H1 (cell line): ENCODE measurements at regions not wholly inside any gene's neighbourhood (a gene's known extent, or its start where the extent isn't known, plus 50 kb on each side); places are given as distances from the start of the nearest gene placed in this dataset.

Experiments
- BACH1 ChIP-seq: IDR thresholded peaks from 2 replicates; pipeline ENCODE4 v1.6.1; 2012; ENCODE audit warnings: low read length, improper control_type of control experiment
- GTF2F1 ChIP-seq: IDR thresholded peaks from 2 replicates; pipeline ENCODE4 v1.6.1; 2012; ENCODE audit warnings: low read depth, low read length, improper control_type of control experiment, borderline replicate concordance
- KDM4A ChIP-seq: IDR thresholded peaks from one replicate; pipeline ENCODE4 v1.7.1; 2012; ENCODE audit warnings: low read depth, mild to moderate bottlenecking, moderate library complexity, low read length, inconsistent platforms; ENCODE audit not compliant: severe bottlenecking
- KDM5A ChIP-seq: fragments of 200-600 bp; IDR thresholded peaks from 2 replicates; pipeline ENCODE4 v1.7.1; 2012; ENCODE audit warnings: mild to moderate bottlenecking, low read length, inconsistent platforms, mixed read lengths
- NANOG ChIP-seq: IDR thresholded peaks from 2 replicates; pipeline ENCODE4 v1.6.1; 2011; ENCODE audit warnings: low read length, low read depth, mild to moderate bottlenecking, inconsistent platforms; ENCODE audit not compliant: insufficient read depth, poor library complexity, severe bottlenecking
- PHF8 ChIP-seq: fragments of 200-600 bp; sonication (generic); conservative IDR thresholded peaks from 2 replicates; pipeline ENCODE4 v1.7.1; 2012; ENCODE audit warnings: low read depth, mild to moderate bottlenecking, inconsistent platforms, low read length, moderate library complexity
- POLR2AphosphoS5 ChIP-seq: IDR thresholded peaks from 2 replicates; pipeline ENCODE4 v1.6.1; 2011; ENCODE audit warnings: low read depth, low read length
- SUZ12 ChIP-seq: fragments of 200-600 bp; sonication (generic); IDR thresholded peaks from 2 replicates; pipeline ENCODE4 v1.6.1; 2012; ENCODE audit warnings: mild to moderate bottlenecking, inconsistent platforms, low read length, moderate library complexity, mixed read lengths
- TEAD4 ChIP-seq: IDR thresholded peaks from 2 replicates; pipeline ENCODE4 v1.6.1; 2012; ENCODE audit warnings: low read depth, low read length, inconsistent platforms, mixed read lengths
- YY1 ChIP-seq: IDR thresholded peaks from 2 replicates; pipeline ENCODE4 v1.6.1; 2011; ENCODE audit warnings: low read depth, mild to moderate bottlenecking, low read length
- TF ChIP-seq, protein P1 (sequence below): fragments of 300-600 bp; sonication (generic); IDR thresholded peaks from 2 replicates; pipeline ENCODE4 v1.7.1; 2012; ENCODE audit warnings: low read length, moderate library complexity, mild to moderate bottlenecking, inconsistent platforms; ENCODE audit not compliant: insufficient replicate concordance
- TF ChIP-seq, protein P2 (sequence below): IDR thresholded peaks from 2 replicates; pipeline ENCODE4 v1.6.1; 2011; ENCODE audit warnings: low read length, improper control_type of control experiment

- TF ChIP-seq, protein P1, sequence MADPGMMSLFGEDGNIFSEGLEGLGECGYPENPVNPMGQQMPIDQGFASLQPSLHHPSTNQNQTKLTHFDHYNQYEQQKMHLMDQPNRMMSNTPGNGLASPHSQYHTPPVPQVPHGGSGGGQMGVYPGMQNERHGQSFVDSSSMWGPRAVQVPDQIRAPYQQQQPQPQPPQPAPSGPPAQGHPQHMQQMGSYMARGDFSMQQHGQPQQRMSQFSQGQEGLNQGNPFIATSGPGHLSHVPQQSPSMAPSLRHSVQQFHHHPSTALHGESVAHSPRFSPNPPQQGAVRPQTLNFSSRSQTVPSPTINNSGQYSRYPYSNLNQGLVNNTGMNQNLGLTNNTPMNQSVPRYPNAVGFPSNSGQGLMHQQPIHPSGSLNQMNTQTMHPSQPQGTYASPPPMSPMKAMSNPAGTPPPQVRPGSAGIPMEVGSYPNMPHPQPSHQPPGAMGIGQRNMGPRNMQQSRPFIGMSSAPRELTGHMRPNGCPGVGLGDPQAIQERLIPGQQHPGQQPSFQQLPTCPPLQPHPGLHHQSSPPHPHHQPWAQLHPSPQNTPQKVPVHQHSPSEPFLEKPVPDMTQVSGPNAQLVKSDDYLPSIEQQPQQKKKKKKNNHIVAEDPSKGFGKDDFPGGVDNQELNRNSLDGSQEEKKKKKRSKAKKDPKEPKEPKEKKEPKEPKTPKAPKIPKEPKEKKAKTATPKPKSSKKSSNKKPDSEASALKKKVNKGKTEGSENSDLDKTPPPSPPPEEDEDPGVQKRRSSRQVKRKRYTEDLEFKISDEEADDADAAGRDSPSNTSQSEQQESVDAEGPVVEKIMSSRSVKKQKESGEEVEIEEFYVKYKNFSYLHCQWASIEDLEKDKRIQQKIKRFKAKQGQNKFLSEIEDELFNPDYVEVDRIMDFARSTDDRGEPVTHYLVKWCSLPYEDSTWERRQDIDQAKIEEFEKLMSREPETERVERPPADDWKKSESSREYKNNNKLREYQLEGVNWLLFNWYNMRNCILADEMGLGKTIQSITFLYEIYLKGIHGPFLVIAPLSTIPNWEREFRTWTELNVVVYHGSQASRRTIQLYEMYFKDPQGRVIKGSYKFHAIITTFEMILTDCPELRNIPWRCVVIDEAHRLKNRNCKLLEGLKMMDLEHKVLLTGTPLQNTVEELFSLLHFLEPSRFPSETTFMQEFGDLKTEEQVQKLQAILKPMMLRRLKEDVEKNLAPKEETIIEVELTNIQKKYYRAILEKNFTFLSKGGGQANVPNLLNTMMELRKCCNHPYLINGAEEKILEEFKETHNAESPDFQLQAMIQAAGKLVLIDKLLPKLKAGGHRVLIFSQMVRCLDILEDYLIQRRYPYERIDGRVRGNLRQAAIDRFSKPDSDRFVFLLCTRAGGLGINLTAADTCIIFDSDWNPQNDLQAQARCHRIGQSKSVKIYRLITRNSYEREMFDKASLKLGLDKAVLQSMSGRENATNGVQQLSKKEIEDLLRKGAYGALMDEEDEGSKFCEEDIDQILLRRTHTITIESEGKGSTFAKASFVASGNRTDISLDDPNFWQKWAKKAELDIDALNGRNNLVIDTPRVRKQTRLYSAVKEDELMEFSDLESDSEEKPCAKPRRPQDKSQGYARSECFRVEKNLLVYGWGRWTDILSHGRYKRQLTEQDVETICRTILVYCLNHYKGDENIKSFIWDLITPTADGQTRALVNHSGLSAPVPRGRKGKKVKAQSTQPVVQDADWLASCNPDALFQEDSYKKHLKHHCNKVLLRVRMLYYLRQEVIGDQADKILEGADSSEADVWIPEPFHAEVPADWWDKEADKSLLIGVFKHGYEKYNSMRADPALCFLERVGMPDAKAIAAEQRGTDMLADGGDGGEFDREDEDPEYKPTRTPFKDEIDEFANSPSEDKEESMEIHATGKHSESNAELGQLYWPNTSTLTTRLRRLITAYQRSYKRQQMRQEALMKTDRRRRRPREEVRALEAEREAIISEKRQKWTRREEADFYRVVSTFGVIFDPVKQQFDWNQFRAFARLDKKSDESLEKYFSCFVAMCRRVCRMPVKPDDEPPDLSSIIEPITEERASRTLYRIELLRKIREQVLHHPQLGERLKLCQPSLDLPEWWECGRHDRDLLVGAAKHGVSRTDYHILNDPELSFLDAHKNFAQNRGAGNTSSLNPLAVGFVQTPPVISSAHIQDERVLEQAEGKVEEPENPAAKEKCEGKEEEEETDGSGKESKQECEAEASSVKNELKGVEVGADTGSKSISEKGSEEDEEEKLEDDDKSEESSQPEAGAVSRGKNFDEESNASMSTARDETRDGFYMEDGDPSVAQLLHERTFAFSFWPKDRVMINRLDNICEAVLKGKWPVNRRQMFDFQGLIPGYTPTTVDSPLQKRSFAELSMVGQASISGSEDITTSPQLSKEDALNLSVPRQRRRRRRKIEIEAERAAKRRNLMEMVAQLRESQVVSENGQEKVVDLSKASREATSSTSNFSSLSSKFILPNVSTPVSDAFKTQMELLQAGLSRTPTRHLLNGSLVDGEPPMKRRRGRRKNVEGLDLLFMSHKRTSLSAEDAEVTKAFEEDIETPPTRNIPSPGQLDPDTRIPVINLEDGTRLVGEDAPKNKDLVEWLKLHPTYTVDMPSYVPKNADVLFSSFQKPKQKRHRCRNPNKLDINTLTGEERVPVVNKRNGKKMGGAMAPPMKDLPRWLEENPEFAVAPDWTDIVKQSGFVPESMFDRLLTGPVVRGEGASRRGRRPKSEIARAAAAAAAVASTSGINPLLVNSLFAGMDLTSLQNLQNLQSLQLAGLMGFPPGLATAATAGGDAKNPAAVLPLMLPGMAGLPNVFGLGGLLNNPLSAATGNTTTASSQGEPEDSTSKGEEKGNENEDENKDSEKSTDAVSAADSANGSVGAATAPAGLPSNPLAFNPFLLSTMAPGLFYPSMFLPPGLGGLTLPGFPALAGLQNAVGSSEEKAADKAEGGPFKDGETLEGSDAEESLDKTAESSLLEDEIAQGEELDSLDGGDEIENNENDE, result no peak
- no peak for TF ChIP-seq GTF2F1
- TF ChIP-seq TEAD4, result no peak
- TF ChIP-seq, protein P2, sequence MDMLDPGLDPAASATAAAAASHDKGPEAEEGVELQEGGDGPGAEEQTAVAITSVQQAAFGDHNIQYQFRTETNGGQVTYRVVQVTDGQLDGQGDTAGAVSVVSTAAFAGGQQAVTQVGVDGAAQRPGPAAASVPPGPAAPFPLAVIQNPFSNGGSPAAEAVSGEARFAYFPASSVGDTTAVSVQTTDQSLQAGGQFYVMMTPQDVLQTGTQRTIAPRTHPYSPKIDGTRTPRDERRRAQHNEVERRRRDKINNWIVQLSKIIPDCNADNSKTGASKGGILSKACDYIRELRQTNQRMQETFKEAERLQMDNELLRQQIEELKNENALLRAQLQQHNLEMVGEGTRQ, result no peak
- no peak for TF ChIP-seq KDM5A
- TF ChIP-seq YY1, result no peak
- no peak for TF ChIP-seq POLR2AphosphoS5
- no peak for TF ChIP-seq KDM4A
- no peak for TF ChIP-seq NANOG
- TF ChIP-seq PHF8, result no peak
- no peak for TF ChIP-seq SUZ12
- TF ChIP-seq BACH1, result no peak
Measured at GRCh38 chr6:126919947-126920346, 198.5 kb upstream of the RSPO3 start (continued).
